B cell (primary cell): ENCODE measurements at regions not wholly inside any gene's neighbourhood (a gene's known extent, or its start where the extent isn't known, plus 50 kb on each side); places are given as distances from the start of the nearest gene placed in this dataset.

Experiments
- CTCF ChIP-seq: fragments of 200-600 bp; IDR thresholded peaks from one replicate; pipeline ENCODE4 v1.8.0; 2022; ENCODE audit warnings: antibody characterized with exemption, mild to moderate bottlenecking
- EZH2 ChIP-seq: IDR thresholded peaks from 2 replicates; pipeline ENCODE4 v1.6.1; 2012; ENCODE audit warnings: borderline replicate concordance, low read depth, mild to moderate bottlenecking, moderate library complexity, low read length; ENCODE audit not compliant: insufficient read depth, poor library complexity, severe bottlenecking

- TF ChIP-seq CTCF (no peak), EZH2 (no peak)
Observed at GRCh38 chr16:62821824-62822223, 785.6 kb upstream of the CDH8 start.
